Muscle of arm (tissue), 1 donor: ENCODE measurements at regions not wholly inside any gene's neighbourhood (a gene's known extent, or its start where the extent isn't known, plus 50 kb on each side); places are given as distances from the start of the nearest gene placed in this dataset.
A peak's percentile ranks its signal among the peaks of the same experiment; 100 is the strongest.
"Not testable (repeated sequence)": the region's sequence is repeated elsewhere in the genome, so short reads cannot be mapped to it uniquely, and the experiment has no call there.

Experiments
- DNase-seq: peaks from one replicate; pipeline ENCODE4 v3.0.0-alpha.2; 2013

GRCh38 chr6:16824845-16825685, 63.8 kb upstream of the ATXN1 start:
- no peak for DNase-seq

- no peak for DNase-seq
These were observed 62.6 kb upstream of the ATXN1 start for GRCh38 chr6:16823718-16824352.

DNA sequence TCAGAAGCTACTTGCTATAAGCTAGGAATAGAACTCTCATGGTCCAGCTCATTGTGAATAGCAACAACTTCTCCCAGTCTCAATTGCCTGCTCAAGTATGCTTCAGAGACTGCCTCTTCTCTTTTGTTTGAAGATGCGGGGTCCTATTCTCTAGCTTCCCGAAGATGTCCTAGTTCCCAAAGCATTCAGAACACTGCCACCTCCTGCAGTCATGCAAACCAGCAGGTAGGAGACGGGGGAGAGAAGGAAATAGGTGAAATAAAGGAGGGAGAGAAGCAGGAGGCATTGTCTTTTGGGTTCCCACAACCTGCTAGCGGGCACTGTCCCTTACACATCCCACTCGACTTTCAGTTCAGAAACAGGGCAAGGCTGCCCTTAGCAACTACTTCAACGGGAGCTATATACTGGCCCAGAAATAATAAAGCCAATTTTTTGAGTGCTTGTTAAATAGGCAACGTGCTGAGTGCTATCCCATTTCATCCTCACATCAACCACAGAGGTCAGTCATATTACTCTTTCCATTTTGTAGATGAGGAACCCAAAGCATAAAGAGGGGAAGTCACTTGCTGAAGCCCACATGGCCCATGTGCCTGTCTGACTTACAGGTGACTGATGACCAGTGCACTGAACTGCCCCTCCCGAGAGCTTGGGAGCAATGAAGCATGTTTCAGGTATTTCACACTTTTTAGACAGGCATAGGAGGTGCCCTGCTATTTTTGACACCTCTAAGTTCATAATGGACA, 61.9 kb upstream of the ATXN1 start:
- no peak for DNase-seq

GRCh38 chr6:16822529-16822928, 61.3 kb upstream of the ATXN1 start:
- no peak for DNase-seq

DNA sequence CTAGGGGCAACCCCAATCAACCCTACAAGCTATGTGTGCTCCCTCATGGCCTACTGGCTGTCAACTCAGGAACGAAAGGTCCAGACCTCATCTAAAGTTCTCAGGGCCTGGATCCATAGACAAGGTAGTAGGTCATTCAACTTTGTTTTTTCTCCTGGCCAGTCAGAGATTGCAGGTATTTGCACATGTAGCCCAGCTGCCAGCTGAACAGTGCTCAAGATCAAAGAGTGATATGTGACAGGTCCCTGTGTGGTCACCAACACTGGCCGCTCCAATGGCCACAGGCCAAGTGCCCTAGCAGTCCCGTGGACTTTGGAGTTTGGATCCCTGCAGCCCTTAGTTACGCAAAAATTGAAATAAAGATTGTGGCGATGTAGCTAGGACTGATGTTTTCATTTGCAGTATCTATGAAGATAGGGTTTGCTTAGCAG, 60.6 kb upstream of the ATXN1 start:
- no peak for DNase-seq

DNA sequence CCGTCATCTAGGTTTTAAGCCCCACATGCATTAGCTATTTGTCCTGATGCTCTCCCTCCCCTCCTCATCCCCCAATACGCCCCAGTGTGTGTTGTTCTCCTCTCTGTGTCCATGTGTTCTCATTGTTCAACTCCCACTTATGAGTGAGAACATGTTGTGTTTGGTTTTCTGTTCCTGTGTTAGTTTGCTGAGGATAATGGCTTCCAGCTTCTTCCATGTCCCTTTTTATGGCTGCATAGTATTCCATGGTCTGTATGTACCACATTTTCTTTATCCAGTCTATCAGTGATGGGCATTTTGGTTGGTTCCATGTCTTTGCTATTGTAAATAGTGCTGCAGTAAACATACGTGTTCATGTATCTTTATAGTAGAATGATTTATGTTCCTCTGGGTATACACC, 59.0 kb upstream of the ATXN1 start:
- DNase-seq = not testable (repeated sequence)

DNA sequence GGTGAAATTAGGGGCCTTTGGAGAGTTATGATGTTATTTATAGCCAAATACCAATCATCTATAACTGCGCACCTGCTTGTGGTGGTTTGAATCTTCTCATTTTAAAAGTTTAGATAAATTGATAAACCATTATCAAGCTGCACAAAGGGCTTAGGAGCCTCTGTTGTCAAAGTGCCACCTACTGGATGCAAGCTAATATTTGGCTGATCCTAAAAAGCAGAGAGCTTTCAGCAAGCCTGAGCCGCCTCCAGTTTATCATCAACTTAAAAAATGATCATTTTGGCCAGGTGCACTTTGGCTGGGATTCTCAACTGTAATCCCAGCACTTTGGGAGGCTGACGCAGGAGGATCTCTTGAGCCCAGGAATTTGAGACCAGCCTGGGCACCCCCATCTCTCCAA, 58.5 kb upstream of the ATXN1 start:
- DNase-seq = peak; percentile 22

DNA sequence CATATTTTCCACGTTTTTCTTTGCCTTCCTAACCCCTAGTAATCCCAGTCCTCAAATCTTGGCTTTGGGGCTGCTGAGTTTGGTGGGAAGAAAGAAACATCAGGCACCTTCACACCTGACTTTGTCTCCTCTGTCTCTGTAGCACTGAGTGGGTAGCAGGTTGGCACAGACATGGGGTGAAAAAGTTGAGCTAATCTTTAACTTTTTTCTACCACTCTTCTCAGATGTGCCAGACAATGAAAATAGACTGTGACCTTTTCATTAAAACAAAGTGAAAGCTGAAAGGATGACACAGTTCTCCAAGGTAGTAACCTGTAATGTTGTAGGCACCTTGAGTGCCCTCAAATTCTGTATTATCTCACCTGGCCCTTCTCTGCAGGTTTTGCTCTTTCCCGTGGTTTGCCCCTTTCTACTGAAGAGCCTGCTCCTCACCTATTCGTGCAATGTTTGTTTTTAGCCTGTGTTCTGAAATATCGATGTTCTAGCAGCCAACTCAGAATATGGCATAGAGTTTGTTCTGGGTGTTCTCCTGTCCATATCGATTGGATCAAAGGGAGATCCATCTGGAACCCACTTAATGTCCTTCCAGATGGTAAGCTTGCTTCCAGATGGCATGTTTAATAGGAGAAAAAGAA, 57.8 kb upstream of the ATXN1 start:
- DNase-seq = no peak

GRCh38 chr6:16817594-16817993, 56.3 kb upstream of the ATXN1 start:
- no peak for DNase-seq

- DNase-seq = no peak
These were observed 55.6 kb upstream of the ATXN1 start for GRCh38 chr6:16816891-16817290.

- DNase-seq = no peak
These were observed 51.7 kb upstream of the ATXN1 start for GRCh38 chr6:16812993-16813392.

GRCh38 chr6:16811277-16811979, 50.2 kb upstream of the ATXN1 start:
- DNase-seq = no peak
